HUDEP-2 (cell line): ENCODE measurements at regions not wholly inside any gene's neighbourhood (a gene's known extent, or its start where the extent isn't known, plus 50 kb on each side); places are given as distances from the start of the nearest gene placed in this dataset.

Experiments
- DNase-seq, 76 experiments: peaks; one replicate each; lab custom pipeline; 2025; ENCODE audit not compliant: unreplicated experiment in 76 of 76; lab: John Stamatoyannopoulos, UW

DNA sequence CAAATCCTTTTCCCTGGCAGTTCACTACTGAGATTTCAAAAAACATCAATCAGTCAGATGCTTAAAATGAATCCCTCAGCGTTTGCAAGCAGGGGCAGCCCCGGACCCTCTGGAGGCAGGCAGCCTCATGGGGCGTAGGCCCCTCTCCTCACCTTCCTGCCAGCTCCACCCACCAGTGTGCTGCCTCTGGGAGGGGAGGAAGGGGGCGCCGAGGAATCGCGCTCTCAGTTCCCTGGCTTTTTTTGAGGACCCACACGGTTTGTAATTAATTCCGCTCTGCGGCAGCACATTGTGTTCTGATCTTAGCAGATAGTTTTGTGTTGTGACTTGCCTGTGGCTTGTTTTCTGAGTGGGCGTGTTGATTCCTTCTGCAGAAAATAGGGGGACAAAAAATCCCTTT is 159.9 kb downstream of the KLF13 start:
- DNase-seq = no peak

- no peak for DNase-seq
These were observed 160.5 kb downstream of the KLF13 start for GRCh38 chr15:31486906-31487695.

DNA sequence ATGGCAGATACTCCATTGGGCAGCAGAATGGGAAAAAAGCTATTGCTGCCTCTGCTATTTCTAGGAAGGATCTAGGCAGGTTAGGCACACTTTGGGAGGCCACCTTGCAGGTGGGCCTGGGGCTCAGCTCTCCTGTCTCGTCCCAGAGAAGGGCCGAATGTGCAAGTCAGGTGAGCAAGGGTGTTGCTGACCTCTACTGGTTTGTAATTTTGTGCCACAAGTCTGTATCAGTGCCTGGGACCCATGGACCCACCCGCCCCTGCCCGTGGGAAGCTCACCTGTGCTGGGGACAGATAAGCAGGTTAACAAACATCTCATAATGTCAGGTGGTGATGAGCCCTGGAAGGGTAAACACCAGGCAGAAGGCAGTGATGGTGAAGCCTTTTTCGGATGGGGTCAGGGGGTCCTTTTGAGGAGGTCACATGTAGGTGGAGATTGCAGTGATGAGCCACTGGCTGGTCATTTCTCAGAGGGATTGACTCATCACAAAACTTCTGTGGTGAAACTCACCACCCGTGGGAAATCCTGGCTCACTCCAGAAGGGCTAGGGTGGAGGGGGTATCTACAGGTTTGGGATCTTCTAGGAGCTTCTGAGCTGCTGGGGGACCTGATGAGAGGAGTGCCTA is 161.3 kb downstream of the KLF13 start:
- DNase-seq = no peak

- peak in 63 of 76 experiments; percentile 7 to 81 (median 50) for DNase-seq
These were observed 162.0 kb downstream of the KLF13 start for GRCh38 chr15:31488437-31489204.

GRCh38 chr15:31489281-31489680 is 162.6 kb downstream of the KLF13 start:
- DNase-seq = no peak

- peak in 38 of 76 experiments; percentile 4 to 58 (median 22) for DNase-seq
These were observed 163.4 kb downstream of the KLF13 start for GRCh38 chr15:31489801-31490646.

DNA sequence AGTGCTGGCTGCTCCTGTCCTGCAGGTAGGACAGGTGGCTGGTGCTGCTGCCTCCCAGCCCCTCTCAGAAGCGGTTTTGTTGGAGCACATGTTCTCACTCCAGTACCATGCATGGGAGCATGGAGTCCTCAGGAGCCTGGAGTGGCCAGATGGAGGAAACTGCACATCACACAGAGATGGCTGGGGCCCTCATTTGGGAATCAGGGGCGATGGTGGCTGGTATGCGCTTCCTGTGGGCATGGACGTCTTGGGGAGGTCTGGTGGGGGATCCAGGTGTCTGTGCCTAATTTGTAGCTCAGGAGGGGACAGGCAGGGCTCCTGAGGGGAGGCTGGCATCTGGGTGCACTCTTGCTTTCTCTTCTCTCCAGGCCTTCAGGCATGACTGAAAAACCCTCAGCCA is 168.2 kb downstream of the KLF13 start:
- DNase-seq = no peak

DNA sequence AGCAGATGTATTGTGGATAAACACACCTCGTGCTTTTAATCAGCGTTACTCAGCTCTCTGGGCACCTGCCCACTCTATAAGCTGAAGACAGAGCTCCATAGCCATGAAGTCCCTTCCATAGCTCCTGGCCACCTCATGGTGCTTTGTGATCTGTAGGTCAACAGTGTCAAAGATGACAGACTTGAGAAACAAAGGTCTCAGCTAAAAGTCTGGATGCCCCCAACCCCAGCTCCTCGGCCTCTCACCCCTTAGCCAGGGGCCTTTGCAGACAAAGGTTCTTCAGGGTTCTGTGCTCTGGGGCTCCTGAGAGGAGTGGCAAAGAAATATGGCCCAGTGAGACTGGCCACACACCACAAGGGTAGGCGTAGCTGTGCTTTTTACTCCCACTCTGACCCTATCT is 168.6 kb downstream of the KLF13 start:
- no peak for DNase-seq

DNA sequence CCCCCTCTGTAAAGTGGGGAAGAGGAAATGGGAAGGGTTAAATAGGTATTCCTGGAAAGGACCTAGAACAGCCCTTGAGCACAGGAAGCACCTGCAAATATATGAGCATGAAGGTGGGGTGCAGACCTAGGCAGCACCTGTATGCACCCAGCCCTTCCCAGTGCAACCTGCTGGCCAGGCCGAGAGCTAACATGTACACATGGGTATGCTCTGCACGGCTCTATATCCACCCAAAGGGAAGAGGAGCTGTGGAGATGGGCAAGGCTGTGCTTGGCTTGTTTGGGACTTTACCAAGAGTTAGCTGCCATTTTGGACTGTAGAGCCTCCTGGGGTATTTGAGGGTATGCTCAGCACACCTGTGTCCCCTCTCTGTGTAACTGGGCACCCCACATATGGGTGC is 171.2 kb downstream of the KLF13 start:
- no peak for DNase-seq

- DNase-seq = no peak
These were observed 171.7 kb downstream of the KLF13 start for GRCh38 chr15:31498329-31498728.

- no peak for DNase-seq
These were observed 172.1 kb downstream of the KLF13 start for GRCh38 chr15:31498756-31499155.

DNA sequence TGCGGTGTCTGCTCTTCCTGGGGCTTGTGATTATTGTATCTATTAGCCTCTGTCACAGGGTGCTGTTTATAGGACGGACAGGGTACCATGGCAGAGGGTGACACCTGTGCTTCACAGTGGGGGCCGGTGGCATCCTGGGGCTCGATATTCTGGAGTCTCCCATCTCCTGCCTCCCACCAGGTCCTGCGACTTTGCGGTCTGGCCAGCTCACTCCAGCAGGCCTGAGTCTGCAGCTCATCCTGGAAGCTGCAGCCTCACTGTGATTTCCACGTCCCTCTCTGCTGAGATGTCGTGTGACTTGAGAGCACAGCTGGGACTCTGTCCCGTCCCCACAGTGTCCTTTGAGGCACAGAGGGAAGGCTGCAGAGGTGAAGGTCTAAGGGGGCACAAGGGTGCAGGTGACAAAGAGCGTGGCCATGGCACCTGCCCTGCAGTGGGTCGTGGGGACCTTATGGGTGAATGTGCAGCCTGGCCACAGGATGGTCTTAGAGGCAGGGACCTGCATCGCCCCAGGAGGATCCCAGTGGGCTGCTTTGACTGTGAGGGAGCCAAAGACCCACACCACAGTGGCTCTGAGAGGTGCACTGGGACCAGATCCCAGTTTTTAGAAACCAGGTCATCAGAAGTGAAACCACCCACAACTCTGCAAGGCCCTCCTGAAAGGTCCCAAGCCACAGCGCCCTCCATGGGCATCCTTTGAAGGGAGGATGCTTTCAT is 172.8 kb downstream of the KLF13 start:
- no peak for DNase-seq

- DNase-seq = no peak
These were observed 173.5 kb downstream of the KLF13 start for GRCh38 chr15:31499953-31500765.

DNA sequence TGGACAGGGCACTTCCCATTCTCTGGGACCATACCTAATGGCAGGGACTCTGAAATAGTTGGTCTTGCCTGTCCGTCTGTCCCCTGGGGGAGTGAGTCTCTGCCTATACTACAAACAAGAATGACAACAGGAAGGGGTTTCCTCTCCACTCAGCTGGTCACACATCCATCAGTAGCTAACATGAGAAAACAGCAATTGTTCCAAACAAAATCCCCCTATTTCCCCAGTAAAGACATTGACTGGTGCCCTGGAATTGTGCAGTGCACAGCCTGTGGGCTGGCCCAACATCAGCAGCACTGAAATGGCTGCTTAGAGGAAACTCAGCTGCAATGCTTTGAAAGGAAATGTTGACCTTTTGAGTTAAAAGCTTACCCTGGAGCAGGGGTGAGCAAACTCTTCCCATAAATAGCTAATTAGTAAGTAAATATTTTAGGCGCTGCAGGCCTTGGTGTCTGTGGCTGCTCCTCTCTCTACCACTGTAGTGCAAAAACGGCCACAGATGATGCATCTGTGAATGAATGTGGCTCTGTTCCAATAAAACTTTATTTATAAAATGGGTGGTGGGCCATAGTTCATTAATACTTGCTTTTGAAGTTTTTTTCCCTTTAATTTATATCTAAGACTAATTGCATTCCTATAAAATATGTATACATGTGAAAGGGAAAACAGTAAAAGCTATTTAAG is 174.3 kb downstream of the KLF13 start:
- no peak for DNase-seq

DNA sequence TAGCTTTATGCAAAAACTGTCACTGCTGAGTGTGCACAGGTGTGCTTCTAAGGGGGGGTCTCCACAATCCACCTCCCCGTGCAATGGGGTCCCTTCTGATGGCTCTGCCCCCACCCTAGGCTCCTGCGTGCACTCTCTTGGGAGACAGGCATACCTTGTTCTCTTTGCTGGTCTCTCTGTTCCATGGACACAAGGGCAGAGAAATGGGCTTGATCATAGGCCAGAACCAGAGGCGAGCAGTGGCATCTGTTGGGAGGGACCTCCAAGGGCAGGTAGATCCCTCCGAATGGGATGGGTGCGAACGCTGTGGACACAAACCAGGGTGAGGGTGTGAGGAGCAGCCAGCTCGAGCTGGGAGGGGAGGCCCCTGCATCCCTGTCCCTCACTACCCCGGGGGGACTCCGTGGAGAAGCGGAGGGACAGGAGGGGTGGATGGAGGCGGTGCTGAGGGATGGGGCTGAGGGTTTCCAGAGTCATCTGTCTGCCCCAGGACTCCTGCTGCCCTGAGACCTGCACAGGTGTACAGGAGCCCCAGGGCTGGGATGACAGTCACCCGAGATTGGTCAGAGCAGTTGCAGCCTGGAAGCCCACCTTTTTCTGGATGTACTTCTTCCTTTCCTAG is 175.0 kb downstream of the KLF13 start:
- DNase-seq = no peak

- DNase-seq = no peak
These were observed 176.1 kb downstream of the KLF13 start for GRCh38 chr15:31502541-31503229.

DNA sequence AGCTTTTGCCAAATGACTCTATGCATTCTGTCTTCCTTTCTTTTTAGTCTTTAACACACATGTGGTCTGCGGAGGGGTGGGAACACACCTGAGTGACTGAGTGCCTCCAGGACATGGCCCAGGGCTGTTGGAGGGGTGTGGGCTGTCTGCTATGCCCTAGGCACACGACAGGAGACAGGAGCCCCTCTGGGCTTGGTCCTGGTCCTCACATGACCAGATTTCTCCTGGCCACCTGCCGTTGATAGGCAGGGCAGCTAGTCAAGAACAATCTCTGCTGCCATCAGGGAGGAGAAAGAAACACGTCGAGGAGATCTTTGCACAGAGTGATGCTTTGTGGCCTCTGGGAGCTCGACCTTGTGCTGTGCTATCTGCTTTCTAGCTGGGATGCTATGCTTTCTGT is 176.6 kb downstream of the KLF13 start:
- DNase-seq = no peak
